Kidney (tissue), 13 donors: ENCODE measurements at regions not wholly inside any gene's neighbourhood (a gene's known extent, or its start where the extent isn't known, plus 50 kb on each side); places are given as distances from the start of the nearest gene placed in this dataset.

ENCODE experiments used
- DNase-seq, 5 donors: peaks; one replicate each; pipeline ENCODE4 v3.0.0-alpha.2; 2013 to 2020
- FAIRE-seq: peaks from 2 replicates; lab custom pipeline; 2012; peaks lifted over from hg19 to GRCh38; lab: Jason Lieb, UNC
- H3K27ac ChIP-seq, 2 donors: one replicate each; pipeline ENCODE4 v1.7.0; 2013; ENCODE audit warnings: low read depth in 2 of 2, low read length in 2 of 2, inconsistent platforms in 1 of 2
- H3K27me3 ChIP-seq: one replicate; pipeline ENCODE4 v1.7.1; 2013; ENCODE audit warnings: low read length, inconsistent platforms; ENCODE audit not compliant: control insufficient read depth, insufficient read depth
- H3K36me3 ChIP-seq, 3 donors: one replicate each; pipeline versions ENCODE4 v1.7.0 to v1.7.1; 2013; ENCODE audit warnings: low read length in 3 of 3, control low read depth in 1 of 3, inconsistent platforms in 1 of 3; ENCODE audit not compliant: insufficient read depth in 3 of 3, control insufficient read depth in 2 of 3
- H3K4me1 ChIP-seq, 3 donors: one replicate each; pipeline versions ENCODE4 v1.7.0 to v1.7.1; 2013; ENCODE audit warnings: low read length in 3 of 3, inconsistent platforms in 1 of 3, low read depth in 1 of 3; ENCODE audit not compliant: control insufficient read depth in 2 of 3, insufficient read depth in 2 of 3
- H3K4me3 ChIP-seq, 3 donors: one replicate each; pipeline versions ENCODE4 v1.7.0 to v1.8.1; 2013; ENCODE audit warnings: low read length in 3 of 3, control low read depth in 1 of 3, inconsistent platforms in 1 of 3
- H3K9ac ChIP-seq, 3 donors: one replicate each; pipeline versions ENCODE4 v1.7.0 to v1.7.1; 2013; ENCODE audit warnings: low read length in 3 of 3, control low read depth in 1 of 3, inconsistent platforms in 1 of 3
- H3K9me3 ChIP-seq, 3 donors: one replicate each; pipeline versions ENCODE4 v1.7.0 to v1.7.1; 2013; ENCODE audit warnings: low read length in 3 of 3, control low read depth in 1 of 3, inconsistent platforms in 1 of 3; ENCODE audit not compliant: control insufficient read depth in 2 of 3, insufficient read depth in 1 of 3
- CTCF ChIP-seq: IDR thresholded peaks from 3 replicates; pipeline ENCODE4 v1.5.1; 2012; ENCODE audit warnings: mild to moderate bottlenecking, moderate library complexity, borderline replicate concordance; ENCODE audit not compliant: insufficient read depth; ENCODE audit errors: extremely low read depth
- intact Hi-C: fragments of 100-400 bp; cut with DNase I; formaldehyde crosslinking; loops from one replicate; pipeline ENCODE4 v1.11.1; 2022
- donor health status: control.
- donor health status: control.
- donor health status: control.
- donor health status: control.
- donor health status: control.
- donor health status: DM: yes; HTN: yes; CAD: no.
- donor health status: Normal renal cell carcinoma (clear cell type).

GRCh38 chr4:162443510-162443909 lies 279.7 kb upstream of the FSTL5 start:
- Histone ChIP-seq H3K9me3 (no peaks in the 10 kb centered on the region), H3K4me1 (no peaks in the 10 kb centered on the region), H3K27me3 (no peaks in the 10 kb centered on the region), H3K9ac (no peak overlapping the region), H3K4me3 (no peak overlapping the region), H3K27ac (no peak overlapping the region), H3K36me3 (no peaks in the 10 kb centered on the region)
- TF ChIP-seq CTCF: no peak
- intact Hi-C loops: no loop called here
- no peak for DNase-seq
- FAIRE-seq: no peak

GRCh38 chr4:162442128-162442527 lies 278.3 kb upstream of the FSTL5 start:
- no peak for FAIRE-seq
- H3K4me3 ChIP-seq: no peak overlapping the region
- H3K27ac ChIP-seq: no peak overlapping the region
- no peak overlapping the region for H3K9ac ChIP-seq
- intact Hi-C loops: no loop called here
- H3K4me1 ChIP-seq: no peaks in the 10 kb centered on the region
- H3K9me3 ChIP-seq: no peaks in the 10 kb centered on the region
- H3K36me3 ChIP-seq: no peaks in the 10 kb centered on the region
- no peak for DNase-seq
- TF ChIP-seq CTCF: no peak
- H3K27me3 ChIP-seq: no peaks in the 10 kb centered on the region

- Histone ChIP-seq H3K4me1 (no peaks in the 10 kb centered on the region), H3K9me3 (no peaks in the 10 kb centered on the region), H3K36me3 (no peaks in the 10 kb centered on the region), H3K27ac (no peak overlapping the region), H3K4me3 (no peak overlapping the region), H3K27me3 (no peaks in the 10 kb centered on the region), H3K9ac (no peak overlapping the region)
- TF ChIP-seq CTCF: no peak
- intact Hi-C loops: no loop called here
- DNase-seq (no peak), FAIRE-seq (no peak)
Measured at GRCh38 chr4:162422312-162422711, 258.5 kb upstream of the FSTL5 start.

GRCh38 chr4:162410854-162411253 lies 247.1 kb upstream of the FSTL5 start:
- H3K9ac ChIP-seq: no peak overlapping the region
- DNase-seq (no peak), FAIRE-seq (no peak)
- no peak for TF ChIP-seq CTCF
- intact Hi-C loops: no loop called here
- H3K27ac ChIP-seq: no peak overlapping the region
- no peaks in the 10 kb centered on the region for H3K36me3 ChIP-seq
- H3K9me3 ChIP-seq: no peaks in the 10 kb centered on the region
- H3K4me1 ChIP-seq: no peaks in the 10 kb centered on the region
- H3K27me3 ChIP-seq: no peaks in the 10 kb centered on the region
- no peak overlapping the region for H3K4me3 ChIP-seq
